ENCODE measurements at regions not wholly inside any gene's neighbourhood (a gene's known extent, or its start where the extent isn't known, plus 50 kb on each side); places are given as distances from the start of the nearest gene placed in this dataset.
A peak's percentile ranks its signal among the peaks of the same experiment; 100 is the strongest.
"Not testable (repeated sequence)": the region's sequence is repeated elsewhere in the genome, so short reads cannot be mapped to it uniquely, and the experiment has no call there.

DNA sequence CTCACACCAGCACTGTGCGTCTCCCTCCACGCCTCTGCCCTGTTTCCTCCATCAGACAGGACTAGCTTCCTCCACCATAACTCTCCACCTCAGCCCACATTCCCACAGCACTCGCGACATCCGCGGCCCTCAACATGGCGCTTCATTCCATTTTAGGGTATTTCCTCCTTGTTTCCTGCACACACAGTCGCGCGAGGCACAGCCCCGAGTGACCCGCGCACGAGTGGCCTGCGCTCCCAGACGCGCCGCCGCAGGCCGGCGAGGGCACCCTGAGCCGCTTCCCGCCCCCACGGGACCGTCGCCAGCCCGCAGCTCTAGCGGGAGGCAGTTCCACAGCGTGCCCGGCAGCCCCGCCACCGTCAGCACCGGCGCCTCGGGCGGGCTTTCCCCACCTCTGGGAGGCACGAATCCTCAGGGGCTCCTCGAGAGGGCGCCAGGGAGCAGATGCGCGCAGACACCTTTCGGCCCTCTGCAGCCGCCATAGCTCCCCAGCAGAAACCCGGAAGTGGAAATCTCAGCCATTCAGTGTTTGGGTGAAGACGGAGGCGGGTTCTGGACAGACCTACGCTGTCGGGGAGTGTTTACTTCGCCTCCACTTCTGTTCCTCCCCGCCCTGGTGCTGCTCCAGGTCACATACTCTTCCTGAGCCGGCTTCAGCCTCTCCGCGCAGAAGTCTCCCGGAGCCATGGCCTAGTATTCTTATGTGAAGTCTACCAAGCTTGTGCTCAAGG is 136.6 kb downstream of the FOXD4L6 start:
- peak overlapping the region; percentile 86 for H3K27ac ChIP-seq (ENCODE audit: low read length)
- H3K36me3 ChIP-seq (ENCODE audit: control insufficient read depth, insufficient read depth, low read length); BruUV-seq (replicated peaks); intact Hi-C loops (cut with micrococcal nuclease; ENCODE audit: unreplicated experiment); H3K4me1 ChIP-seq (ENCODE audit: control insufficient read depth, insufficient read depth, low read length); H3K9me3 ChIP-seq (ENCODE audit: control insufficient read depth, insufficient read depth, low read depth, low read length); H3K27me3 ChIP-seq (ENCODE audit: control insufficient read depth, insufficient read depth, low read length); POLR2A ChIA-PET; CTCF ChIA-PET; in situ Hi-C loops (cut with HindIII; ENCODE audit: low pct_unique_long_range_greater_than_20kb, low sequenced_read_pairs): not testable (repeated sequence)
- peak; percentile 46 for TF ChIP-seq TCF7L2 (IDR thresholded peaks at IDR 0.05; ENCODE audit: low read depth, low read length)
- peak; percentile 87 for TF ChIP-seq SIN3A (IDR thresholded peaks at IDR 0.05; ENCODE audit: borderline replicate concordance, insufficient read depth, low read depth, low read length)
- peak; percentile 55; the same call in 1 of the 2 replicates for TF ChIP-seq POLR2AphosphoS5 (IDR thresholded peaks at IDR 0.05; ENCODE audit: low read depth, low read length)
- TF ChIP-seq, protein P1, sequence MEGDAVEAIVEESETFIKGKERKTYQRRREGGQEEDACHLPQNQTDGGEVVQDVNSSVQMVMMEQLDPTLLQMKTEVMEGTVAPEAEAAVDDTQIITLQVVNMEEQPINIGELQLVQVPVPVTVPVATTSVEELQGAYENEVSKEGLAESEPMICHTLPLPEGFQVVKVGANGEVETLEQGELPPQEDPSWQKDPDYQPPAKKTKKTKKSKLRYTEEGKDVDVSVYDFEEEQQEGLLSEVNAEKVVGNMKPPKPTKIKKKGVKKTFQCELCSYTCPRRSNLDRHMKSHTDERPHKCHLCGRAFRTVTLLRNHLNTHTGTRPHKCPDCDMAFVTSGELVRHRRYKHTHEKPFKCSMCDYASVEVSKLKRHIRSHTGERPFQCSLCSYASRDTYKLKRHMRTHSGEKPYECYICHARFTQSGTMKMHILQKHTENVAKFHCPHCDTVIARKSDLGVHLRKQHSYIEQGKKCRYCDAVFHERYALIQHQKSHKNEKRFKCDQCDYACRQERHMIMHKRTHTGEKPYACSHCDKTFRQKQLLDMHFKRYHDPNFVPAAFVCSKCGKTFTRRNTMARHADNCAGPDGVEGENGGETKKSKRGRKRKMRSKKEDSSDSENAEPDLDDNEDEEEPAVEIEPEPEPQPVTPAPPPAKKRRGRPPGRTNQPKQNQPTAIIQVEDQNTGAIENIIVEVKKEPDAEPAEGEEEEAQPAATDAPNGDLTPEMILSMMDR (IDR thresholded peaks at IDR 0.05) = peak; percentile 82
- peak overlapping the region; percentile 85 to 86 for H3K4me3 ChIP-seq (ENCODE audit: low read depth in 2 of 2, low read length in 2 of 2)
- ATAC-seq = peak; percentile 100
- peak; percentile 83 for DNase-seq (ENCODE audit: low read depth, low spot score)

DNA sequence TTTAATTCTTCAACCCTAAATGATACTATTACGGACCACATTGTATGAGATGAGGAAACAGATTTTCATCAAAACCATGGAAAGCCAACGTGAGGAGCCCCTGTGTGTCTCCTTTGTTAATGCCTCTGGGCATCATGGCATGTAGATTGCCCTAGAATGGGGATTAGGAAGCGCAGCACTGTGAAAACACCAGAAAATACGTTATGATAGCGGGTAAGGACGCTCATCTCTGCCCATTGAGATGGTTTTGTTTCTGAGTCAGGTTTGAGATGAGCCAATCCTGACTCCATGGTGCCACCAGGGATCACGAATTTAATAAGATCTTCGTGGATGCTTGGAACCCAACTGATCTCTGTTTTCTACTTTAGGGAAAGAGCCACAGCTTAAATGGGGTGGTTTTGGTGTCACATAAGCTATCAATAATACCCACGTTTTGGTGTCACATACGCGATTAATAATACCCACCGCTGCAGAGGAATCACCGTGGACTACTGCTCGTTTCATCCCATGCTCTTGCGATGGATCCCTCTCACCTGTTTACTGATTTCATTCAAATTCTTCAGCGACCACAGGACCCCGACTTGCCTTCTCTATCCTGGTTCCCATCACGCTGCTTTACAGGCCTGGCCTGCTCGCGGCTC is 137.3 kb downstream of the FOXD4L6 start:
- ATAC-seq; DNase-seq (ENCODE audit: low read depth, low spot score); H3K4me1 ChIP-seq (ENCODE audit: control insufficient read depth, insufficient read depth, low read length); H3K9me3 ChIP-seq (ENCODE audit: control insufficient read depth, insufficient read depth, low read depth, low read length); POLR2A ChIA-PET; CTCF ChIA-PET; intact Hi-C loops (cut with micrococcal nuclease; ENCODE audit: unreplicated experiment); H3K36me3 ChIP-seq (ENCODE audit: control insufficient read depth, insufficient read depth, low read length); H3K27me3 ChIP-seq (ENCODE audit: control insufficient read depth, insufficient read depth, low read length); in situ Hi-C loops (cut with HindIII; ENCODE audit: low pct_unique_long_range_greater_than_20kb, low sequenced_read_pairs): not testable (repeated sequence)
- Histone ChIP-seq H3K4me3 (ENCODE audit: low read depth in 2 of 2, low read length in 2 of 2) (peak overlapping the region; percentile 85 to 86), H3K27ac (ENCODE audit: low read length) (peak overlapping the region; percentile 86)
- BruUV-seq (replicated peaks) = TSS peak; percentile 71

DNA sequence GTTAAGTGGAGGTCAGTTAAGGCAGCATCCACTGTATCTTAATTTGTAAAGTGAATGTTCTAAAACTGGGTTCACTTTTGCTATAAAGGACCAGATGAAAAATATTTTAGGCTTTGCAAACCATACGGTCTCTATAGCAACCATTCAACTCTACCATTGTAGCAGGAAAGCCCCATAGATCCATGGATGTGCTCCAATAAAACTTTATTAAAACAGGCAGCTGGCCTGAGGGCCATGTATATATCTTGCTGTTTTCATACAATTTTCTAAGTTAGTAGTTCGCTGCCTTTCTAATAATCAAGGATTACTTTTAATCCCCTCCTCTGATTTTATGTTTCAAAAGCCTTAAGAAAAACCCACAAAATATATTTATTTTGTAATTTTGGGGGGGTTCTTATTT is 142.1 kb downstream of the FOXD4L6 start:
- H3K27ac ChIP-seq (ENCODE audit: low read length); CTCF ChIA-PET; H3K36me3 ChIP-seq (ENCODE audit: control insufficient read depth, insufficient read depth, low read length); BruUV-seq (replicated peaks); POLR2A ChIA-PET; intact Hi-C loops (cut with micrococcal nuclease; ENCODE audit: unreplicated experiment); ATAC-seq; in situ Hi-C loops (cut with HindIII; ENCODE audit: low pct_unique_long_range_greater_than_20kb, low sequenced_read_pairs); H3K9me3 ChIP-seq (ENCODE audit: control insufficient read depth, insufficient read depth, low read depth, low read length); H3K27me3 ChIP-seq (ENCODE audit: control insufficient read depth, insufficient read depth, low read length); H3K4me3 ChIP-seq (ENCODE audit: low read depth in 2 of 2, low read length in 2 of 2); H3K4me1 ChIP-seq (ENCODE audit: control insufficient read depth, insufficient read depth, low read length); DNase-seq (ENCODE audit: low read depth, low spot score): not testable (repeated sequence)

DNA sequence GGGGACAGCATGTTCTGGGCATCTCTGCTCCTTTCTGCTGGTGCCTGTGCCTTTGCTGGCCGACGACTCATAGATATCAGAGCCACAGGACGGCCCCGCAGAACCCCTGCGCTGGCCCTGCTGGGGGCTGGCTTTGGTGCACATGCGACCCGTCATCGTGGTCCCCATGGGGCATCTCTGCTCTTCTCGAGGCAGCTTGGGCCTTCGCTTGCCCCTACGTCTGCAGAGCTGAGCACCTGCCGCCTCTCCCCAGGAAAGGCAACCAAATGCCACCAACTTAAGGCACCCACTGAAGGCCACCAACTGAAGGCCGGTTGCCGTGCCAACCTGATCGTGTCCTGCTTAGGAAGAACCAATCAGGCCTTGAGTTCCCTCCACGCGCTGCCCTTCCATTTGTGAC is 153.1 kb downstream of the FOXD4L6 start:
- CTCF ChIA-PET = not testable (repeated sequence)

DNA sequence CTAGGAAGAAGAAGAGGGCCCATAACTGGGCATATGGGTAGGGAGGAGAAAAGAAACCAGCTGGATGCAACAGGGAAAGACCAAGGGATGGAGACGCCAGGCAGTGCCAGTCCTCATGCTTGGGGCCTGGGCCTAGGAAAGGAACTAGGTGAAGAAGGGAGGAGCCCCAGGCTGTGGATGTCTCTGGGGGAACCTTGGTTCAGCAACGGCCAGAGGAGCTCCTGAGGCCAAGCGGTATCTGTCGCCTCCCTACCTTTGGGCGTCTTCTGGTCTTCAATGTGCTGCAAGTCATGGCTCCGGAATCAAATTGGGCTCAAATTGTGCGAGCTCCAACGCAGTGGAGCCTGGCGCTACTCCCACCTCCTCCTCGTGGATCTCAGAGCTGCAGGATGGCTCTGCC is 153.6 kb downstream of the FOXD4L6 start:
- intact Hi-C loops (cut with micrococcal nuclease; ENCODE audit: unreplicated experiment); H3K27ac ChIP-seq (ENCODE audit: low read length); POLR2A ChIA-PET; H3K4me1 ChIP-seq (ENCODE audit: control insufficient read depth, insufficient read depth, low read length); in situ Hi-C loops (cut with HindIII; ENCODE audit: low pct_unique_long_range_greater_than_20kb, low sequenced_read_pairs); ATAC-seq; H3K9me3 ChIP-seq (ENCODE audit: control insufficient read depth, insufficient read depth, low read depth, low read length); H3K4me3 ChIP-seq (ENCODE audit: low read depth in 2 of 2, low read length in 2 of 2); DNase-seq (ENCODE audit: low read depth, low spot score); H3K36me3 ChIP-seq (ENCODE audit: control insufficient read depth, insufficient read depth, low read length); H3K27me3 ChIP-seq (ENCODE audit: control insufficient read depth, insufficient read depth, low read length); BruUV-seq (replicated peaks); CTCF ChIA-PET: not testable (repeated sequence)

More for the DNA sequence above, 153.1 kb downstream of the FOXD4L6 start:
- DNase-seq (ENCODE audit: low read depth, low spot score); intact Hi-C loops (cut with micrococcal nuclease; ENCODE audit: unreplicated experiment); H3K27ac ChIP-seq (ENCODE audit: low read length); H3K4me1 ChIP-seq (ENCODE audit: control insufficient read depth, insufficient read depth, low read length); BruUV-seq (replicated peaks); H3K36me3 ChIP-seq (ENCODE audit: control insufficient read depth, insufficient read depth, low read length); ATAC-seq; H3K9me3 ChIP-seq (ENCODE audit: control insufficient read depth, insufficient read depth, low read depth, low read length); POLR2A ChIA-PET; in situ Hi-C loops (cut with HindIII; ENCODE audit: low pct_unique_long_range_greater_than_20kb, low sequenced_read_pairs); H3K27me3 ChIP-seq (ENCODE audit: control insufficient read depth, insufficient read depth, low read length); H3K4me3 ChIP-seq (ENCODE audit: low read depth in 2 of 2, low read length in 2 of 2): not testable (repeated sequence)

DNA sequence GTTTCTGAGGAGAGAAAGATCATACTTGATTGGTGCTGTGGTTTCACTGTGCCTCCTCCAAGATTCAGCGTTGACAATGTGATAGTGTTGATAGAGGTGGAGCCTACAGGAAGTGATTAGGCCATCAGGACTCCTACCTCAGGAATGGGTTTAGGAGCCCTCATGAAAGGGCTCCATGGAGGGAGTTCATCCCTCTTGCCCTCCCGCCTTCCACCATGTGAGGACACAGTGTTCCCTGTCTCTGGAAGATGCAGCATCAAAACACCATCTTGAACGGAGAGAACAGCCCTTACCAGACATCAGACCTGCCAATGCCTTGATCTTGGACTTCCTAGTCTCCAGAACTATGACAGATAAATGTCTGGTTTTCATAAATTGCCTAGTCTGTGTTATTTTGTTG is 156.7 kb downstream of the FOXD4L6 start:
- CTCF ChIA-PET; H3K4me1 ChIP-seq (ENCODE audit: control insufficient read depth, insufficient read depth, low read length); DNase-seq (ENCODE audit: low read depth, low spot score); POLR2A ChIA-PET; H3K27me3 ChIP-seq (ENCODE audit: control insufficient read depth, insufficient read depth, low read length); BruUV-seq (replicated peaks); ATAC-seq; H3K9me3 ChIP-seq (ENCODE audit: control insufficient read depth, insufficient read depth, low read depth, low read length); in situ Hi-C loops (cut with HindIII; ENCODE audit: low pct_unique_long_range_greater_than_20kb, low sequenced_read_pairs); H3K36me3 ChIP-seq (ENCODE audit: control insufficient read depth, insufficient read depth, low read length); H3K4me3 ChIP-seq (ENCODE audit: low read depth in 2 of 2, low read length in 2 of 2); H3K27ac ChIP-seq (ENCODE audit: low read length); intact Hi-C loops (cut with micrococcal nuclease; ENCODE audit: unreplicated experiment): not testable (repeated sequence)
